ENCODE measurements at regions not wholly inside any gene's neighbourhood (a gene's known extent, or its start where the extent isn't known, plus 50 kb on each side); places are given as distances from the start of the nearest gene placed in this dataset.

DNA sequence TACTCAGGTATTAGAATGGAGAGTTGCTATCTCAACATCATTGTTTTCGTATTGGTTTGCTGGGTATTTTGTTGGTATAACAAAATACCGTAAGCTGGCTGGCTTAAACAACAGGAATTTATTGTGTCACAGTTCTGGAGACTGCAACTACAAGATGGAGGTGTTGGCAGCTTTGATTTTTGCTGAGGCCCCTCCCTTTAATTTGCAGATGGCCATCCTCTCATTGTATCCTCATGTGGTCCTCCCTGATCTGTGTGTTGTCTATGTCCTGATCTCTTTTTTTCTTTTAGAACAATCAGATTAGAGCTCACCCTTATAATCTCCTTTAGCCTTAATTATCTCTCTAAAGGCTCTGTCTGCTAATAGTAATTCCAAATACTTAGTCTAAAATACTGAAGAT, 299.8 kb upstream of the GOLIM4 start:
- H2AFZ ChIP-seq, result no peak overlapping the region
- no peaks in the 10 kb centered on the region for H3K36me3 ChIP-seq (ENCODE audit: insufficient read depth)
- H3K27me3 ChIP-seq (ENCODE audit: insufficient read depth), result no peaks in the 10 kb centered on the region
- Mint-ChIP-seq H3K9me3 (no peaks in the 10 kb centered on the region), H3K27me3 (ENCODE audit: insufficient read depth, low read depth, poor library complexity) (no peaks in the 10 kb centered on the region), H3K27ac (no peak overlapping the region), H3K36me3 (ENCODE audit: low read depth) (no peaks in the 10 kb centered on the region), H3K4me3 (no peak overlapping the region), H3K4me1 (peaks cover 11% of the 10 kb centered on the region)
- no peak for TF ChIP-seq ETS1 (IDR thresholded peaks at IDR 0.05)
- no peak for TF ChIP-seq ZNF331 (CRISPR knock-in tag; IDR thresholded peaks at IDR 0.05; ENCODE audit: low read depth)
- no peak for TF ChIP-seq NANOG (IDR thresholded peaks at IDR 0.05; ENCODE audit: borderline replicate concordance)
- TF ChIP-seq REST (IDR thresholded peaks at IDR 0.05; ENCODE audit: unreplicated experiment), result no peak
- no peak for TF ChIP-seq POLR2AphosphoS5 (IDR thresholded peaks at IDR 0.05; ENCODE audit: low read depth)
- no peak for TF ChIP-seq ZNF114 (CRISPR knock-in tag; IDR thresholded peaks at IDR 0.05)
- no peak for TF ChIP-seq EZH2phosphoT487 (IDR thresholded peaks at IDR 0.05; ENCODE audit: unreplicated experiment)
- TF ChIP-seq, protein P1, sequence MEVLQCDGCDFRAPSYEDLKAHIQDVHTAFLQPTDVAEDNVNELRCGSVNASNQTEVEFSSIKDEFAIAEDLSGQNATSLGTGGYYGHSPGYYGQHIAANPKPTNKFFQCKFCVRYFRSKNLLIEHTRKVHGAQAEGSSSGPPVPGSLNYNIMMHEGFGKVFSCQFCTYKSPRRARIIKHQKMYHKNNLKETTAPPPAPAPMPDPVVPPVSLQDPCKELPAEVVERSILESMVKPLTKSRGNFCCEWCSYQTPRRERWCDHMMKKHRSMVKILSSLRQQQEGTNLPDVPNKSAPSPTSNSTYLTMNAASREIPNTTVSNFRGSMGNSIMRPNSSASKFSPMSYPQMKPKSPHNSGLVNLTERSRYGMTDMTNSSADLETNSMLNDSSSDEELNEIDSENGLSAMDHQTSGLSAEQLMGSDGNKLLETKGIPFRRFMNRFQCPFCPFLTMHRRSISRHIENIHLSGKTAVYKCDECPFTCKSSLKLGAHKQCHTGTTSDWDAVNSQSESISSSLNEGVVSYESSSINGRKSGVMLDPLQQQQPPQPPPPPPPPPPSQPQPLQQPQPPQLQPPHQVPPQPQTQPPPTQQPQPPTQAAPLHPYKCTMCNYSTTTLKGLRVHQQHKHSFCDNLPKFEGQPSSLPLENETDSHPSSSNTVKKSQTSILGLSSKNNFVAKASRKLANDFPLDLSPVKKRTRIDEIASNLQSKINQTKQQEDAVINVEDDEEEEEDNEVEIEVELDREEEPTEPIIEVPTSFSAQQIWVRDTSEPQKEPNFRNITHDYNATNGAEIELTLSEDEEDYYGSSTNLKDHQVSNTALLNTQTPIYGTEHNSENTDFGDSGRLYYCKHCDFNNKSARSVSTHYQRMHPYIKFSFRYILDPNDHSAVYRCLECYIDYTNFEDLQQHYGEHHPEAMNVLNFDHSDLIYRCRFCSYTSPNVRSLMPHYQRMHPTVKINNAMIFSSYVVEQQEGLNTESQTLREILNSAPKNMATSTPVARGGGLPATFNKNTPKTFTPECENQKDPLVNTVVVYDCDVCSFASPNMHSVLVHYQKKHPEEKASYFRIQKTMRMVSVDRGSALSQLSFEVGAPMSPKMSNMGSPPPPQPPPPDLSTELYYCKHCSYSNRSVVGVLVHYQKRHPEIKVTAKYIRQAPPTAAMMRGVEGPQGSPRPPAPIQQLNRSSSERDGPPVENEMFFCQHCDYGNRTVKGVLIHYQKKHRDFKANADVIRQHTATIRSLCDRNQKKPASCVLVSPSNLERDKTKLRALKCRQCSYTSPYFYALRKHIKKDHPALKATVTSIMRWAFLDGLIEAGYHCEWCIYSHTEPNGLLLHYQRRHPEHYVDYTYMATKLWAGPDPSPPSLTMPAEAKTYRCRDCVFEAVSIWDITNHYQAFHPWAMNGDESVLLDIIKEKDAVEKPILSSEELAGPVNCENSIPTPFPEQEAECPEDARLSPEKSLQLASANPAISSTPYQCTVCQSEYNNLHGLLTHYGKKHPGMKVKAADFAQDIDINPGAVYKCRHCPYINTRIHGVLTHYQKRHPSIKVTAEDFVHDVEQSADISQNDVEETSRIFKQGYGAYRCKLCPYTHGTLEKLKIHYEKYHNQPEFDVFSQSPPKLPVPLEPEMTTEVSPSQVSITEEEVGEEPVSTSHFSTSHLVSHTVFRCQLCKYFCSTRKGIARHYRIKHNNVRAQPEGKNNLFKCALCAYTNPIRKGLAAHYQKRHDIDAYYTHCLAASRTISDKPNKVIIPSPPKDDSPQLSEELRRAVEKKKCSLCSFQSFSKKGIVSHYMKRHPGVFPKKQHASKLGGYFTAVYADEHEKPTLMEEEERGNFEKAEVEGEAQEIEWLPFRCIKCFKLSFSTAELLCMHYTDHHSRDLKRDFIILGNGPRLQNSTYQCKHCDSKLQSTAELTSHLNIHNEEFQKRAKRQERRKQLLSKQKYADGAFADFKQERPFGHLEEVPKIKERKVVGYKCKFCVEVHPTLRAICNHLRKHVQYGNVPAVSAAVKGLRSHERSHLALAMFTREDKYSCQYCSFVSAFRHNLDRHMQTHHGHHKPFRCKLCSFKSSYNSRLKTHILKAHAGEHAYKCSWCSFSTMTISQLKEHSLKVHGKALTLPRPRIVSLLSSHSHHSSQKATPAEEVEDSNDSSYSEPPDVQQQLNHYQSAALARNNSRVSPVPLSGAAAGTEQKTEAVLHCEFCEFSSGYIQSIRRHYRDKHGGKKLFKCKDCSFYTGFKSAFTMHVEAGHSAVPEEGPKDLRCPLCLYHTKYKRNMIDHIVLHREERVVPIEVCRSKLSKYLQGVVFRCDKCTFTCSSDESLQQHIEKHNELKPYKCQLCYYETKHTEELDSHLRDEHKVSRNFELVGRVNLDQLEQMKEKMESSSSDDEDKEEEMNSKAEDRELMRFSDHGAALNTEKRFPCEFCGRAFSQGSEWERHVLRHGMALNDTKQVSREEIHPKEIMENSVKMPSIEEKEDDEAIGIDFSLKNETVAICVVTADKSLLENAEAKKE (CRISPR knock-in tag; IDR thresholded peaks at IDR 0.05), result no peak
- no peaks in the 10 kb centered on the region for H3F3A ChIP-seq (replicated peaks; ENCODE audit: low read depth)
- H3K4me1 ChIP-seq (ENCODE audit: insufficient read depth), result peaks cover 10% of the 10 kb centered on the region
- H3K79me2 ChIP-seq (replicated peaks; ENCODE audit: insufficient read depth), result no peaks in the 10 kb centered on the region
- no peak overlapping the region for H3K27ac ChIP-seq (ENCODE audit: low read depth)
- no peak overlapping the region for H3K4me2 ChIP-seq
- no peak for ATAC-seq
- no peak for DNase-seq (ENCODE audit: low spot score)
- H4K20me1 ChIP-seq (replicated peaks; ENCODE audit: insufficient read depth), result no peaks in the 10 kb centered on the region
- H3K9me2 ChIP-seq (ENCODE audit: insufficient read depth), result no peaks in the 10 kb centered on the region
- H3K4me3 ChIP-seq, result no peak overlapping the region

Data from GM23338 (cell line).